ENCODE measurements at regions not wholly inside any gene's neighbourhood (a gene's known extent, or its start where the extent isn't known, plus 50 kb on each side); places are given as distances from the start of the nearest gene placed in this dataset.
A peak's percentile ranks its signal among the peaks of the same experiment; 100 is the strongest.

GRCh38 chr17:56678249-56679114 lies 85.0 kb downstream of the NOG start:
- peaks cover 4% of the 10 kb centered on the region for H3K27me3 Mint-ChIP-seq (ENCODE audit: unreplicated experiment)
- no peak for TF ChIP-seq CTCF (IDR thresholded peaks at IDR 0.05; ENCODE audit: unreplicated experiment)
- H3K4me1 Mint-ChIP-seq (ENCODE audit: unreplicated experiment), result peaks cover 8% of the 10 kb centered on the region
- no peaks in the 10 kb centered on the region for H3K9me3 Mint-ChIP-seq (ENCODE audit: unreplicated experiment)
- H3K27ac Mint-ChIP-seq (ENCODE audit: unreplicated experiment), result peak overlapping the region; percentile 5
- no peak for DNase-seq (ENCODE audit: low spot score)
- H3K36me3 Mint-ChIP-seq (ENCODE audit: low read depth, unreplicated experiment), result no peaks in the 10 kb centered on the region
- H3K4me3 Mint-ChIP-seq (ENCODE audit: unreplicated experiment), result peak overlapping the region; percentile 84

GRCh38 chr17:56679115-56679776 lies 85.7 kb downstream of the NOG start:
- Mint-ChIP-seq H3K4me3 (ENCODE audit: unreplicated experiment) (peak overlapping the region; percentile 84), H3K9me3 (ENCODE audit: unreplicated experiment) (no peaks in the 10 kb centered on the region), H3K27me3 (ENCODE audit: unreplicated experiment) (peaks cover 4% of the 10 kb centered on the region), H3K27ac (ENCODE audit: unreplicated experiment) (peak overlapping the region; percentile 5), H3K36me3 (ENCODE audit: low read depth, unreplicated experiment) (no peaks in the 10 kb centered on the region), H3K4me1 (ENCODE audit: unreplicated experiment) (peaks cover 8% of the 10 kb centered on the region)
- peak; percentile 16 for DNase-seq (ENCODE audit: low spot score)
- TF ChIP-seq CTCF (IDR thresholded peaks at IDR 0.05; ENCODE audit: unreplicated experiment), result peak; percentile 71

GRCh38 chr17:56679777-56680422 lies 86.4 kb downstream of the NOG start:
- DNase-seq (ENCODE audit: low spot score), result no peak
- H3K36me3 Mint-ChIP-seq (ENCODE audit: low read depth, unreplicated experiment), result no peaks in the 10 kb centered on the region
- no peak overlapping the region for H3K27ac Mint-ChIP-seq (ENCODE audit: unreplicated experiment)
- no peak for TF ChIP-seq CTCF (IDR thresholded peaks at IDR 0.05; ENCODE audit: unreplicated experiment)
- H3K9me3 Mint-ChIP-seq (ENCODE audit: unreplicated experiment), result no peaks in the 10 kb centered on the region
- H3K4me3 Mint-ChIP-seq (ENCODE audit: unreplicated experiment), result no peak overlapping the region
- peaks cover 8% of the 10 kb centered on the region for H3K4me1 Mint-ChIP-seq (ENCODE audit: unreplicated experiment)
- H3K27me3 Mint-ChIP-seq (ENCODE audit: unreplicated experiment), result peaks cover 4% of the 10 kb centered on the region

GRCh38 chr17:56680676-56681075 lies 87.2 kb downstream of the NOG start:
- Mint-ChIP-seq H3K27ac (ENCODE audit: unreplicated experiment) (no peak overlapping the region), H3K9me3 (ENCODE audit: unreplicated experiment) (no peaks in the 10 kb centered on the region), H3K4me1 (ENCODE audit: unreplicated experiment) (peaks cover 8% of the 10 kb centered on the region), H3K36me3 (ENCODE audit: low read depth, unreplicated experiment) (no peaks in the 10 kb centered on the region), H3K4me3 (ENCODE audit: unreplicated experiment) (no peak overlapping the region), H3K27me3 (ENCODE audit: unreplicated experiment) (peaks cover 5% of the 10 kb centered on the region)
- no peak for TF ChIP-seq CTCF (IDR thresholded peaks at IDR 0.05; ENCODE audit: unreplicated experiment)
- DNase-seq (ENCODE audit: low spot score), result no peak
